ENCODE measurements at regions not wholly inside any gene's neighbourhood (a gene's known extent, or its start where the extent isn't known, plus 50 kb on each side); places are given as distances from the start of the nearest gene placed in this dataset.

DNA sequence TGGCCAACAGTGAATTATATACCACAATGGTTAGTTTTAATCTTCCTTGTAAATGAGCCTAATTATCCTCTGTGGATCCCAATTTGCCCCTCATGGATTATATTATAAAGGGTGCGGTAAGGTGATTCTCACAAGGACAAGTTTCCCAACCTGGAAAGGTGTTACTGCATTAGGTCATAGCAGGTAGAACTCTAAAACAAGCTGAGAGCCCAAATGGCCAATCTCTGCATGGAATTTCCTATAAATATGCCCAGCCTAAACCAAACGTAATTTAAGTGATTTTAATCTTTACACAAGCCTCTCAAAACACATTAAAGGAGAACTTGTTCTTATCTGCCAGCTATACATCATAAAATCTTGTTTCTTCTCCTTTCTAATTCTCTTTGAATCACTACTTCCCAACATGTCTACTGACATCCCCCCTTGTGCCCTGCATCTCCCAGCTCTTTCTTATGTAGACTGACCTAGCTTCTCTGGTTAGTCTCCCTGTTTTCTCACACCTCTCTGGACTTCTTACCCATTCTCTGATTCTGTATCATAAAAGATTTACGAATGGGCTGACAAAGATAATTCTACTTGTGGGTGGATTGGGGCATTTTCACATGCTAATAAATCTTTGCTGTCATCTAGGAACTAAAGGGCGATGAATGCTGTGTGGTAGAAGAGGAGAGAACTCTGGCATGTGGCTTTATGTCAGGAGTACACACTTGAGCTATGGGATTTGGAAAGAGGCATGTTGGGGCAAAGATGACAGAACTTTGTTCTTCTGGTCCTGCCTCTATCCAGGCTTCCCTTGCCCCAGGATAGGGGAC, 94.3 kb upstream of the PGRMC2 start:
- no peak for DNase-seq

DNA sequence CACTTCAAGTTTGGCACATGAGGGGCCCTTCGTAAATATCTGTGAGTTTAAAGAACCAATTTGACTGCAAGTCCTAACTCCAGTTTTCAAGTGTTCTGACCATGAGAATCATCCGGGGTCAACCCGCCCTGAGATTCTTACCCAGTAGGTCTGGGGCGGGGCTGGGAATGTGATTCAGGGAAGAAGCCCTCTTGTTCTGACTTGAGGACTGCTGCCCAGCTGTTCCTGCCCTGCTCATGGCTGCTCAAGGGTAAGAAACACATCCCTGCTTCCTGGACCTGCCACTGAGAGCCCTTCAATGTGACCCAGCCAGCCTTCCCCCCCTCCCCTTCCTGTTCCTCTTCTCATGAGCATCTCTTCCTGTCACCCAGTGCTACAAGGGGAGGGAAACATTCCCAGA, 92.7 kb upstream of the PGRMC2 start:
- no peak for DNase-seq

DNA sequence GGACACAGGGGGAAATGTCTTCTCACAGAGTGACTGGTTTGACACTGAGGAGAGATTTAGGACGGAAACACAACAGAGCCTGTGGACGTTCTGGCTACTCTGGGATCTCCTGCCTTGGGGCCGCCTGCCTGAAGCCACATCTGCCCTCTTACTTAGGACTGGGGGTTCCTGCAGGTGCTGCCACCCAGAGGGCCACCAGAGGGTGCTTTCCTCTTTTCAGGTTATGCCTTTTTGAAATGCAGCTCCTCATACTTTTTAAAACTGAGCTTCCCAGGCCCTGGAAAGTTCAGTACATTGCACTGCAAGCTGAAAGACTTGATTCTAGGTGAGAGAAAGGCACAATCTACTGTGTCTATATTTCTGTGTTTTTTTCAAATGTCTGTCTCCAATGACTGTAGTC, 92.2 kb upstream of the PGRMC2 start:
- no peak for DNase-seq

DNA sequence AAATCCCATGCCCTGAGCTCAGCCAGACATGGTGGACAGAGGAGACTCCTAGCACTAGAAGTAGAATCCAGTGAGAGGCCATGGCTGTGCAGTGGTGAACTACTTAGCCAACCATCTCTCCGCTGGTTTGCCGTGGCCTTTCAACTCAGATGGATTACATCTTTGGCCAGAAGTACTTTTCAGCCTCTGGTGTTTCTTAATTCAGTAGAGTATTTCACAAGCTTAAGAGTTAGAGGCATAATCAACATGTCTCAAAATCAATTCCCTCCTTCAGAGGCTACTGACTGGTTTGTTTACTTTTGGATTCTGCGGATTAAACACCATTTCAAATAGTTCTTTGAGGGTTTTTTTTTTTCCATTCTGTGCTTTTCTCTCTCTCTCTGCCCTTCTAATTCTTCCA, 91.1 kb upstream of the PGRMC2 start:
- no peak for DNase-seq

DNA sequence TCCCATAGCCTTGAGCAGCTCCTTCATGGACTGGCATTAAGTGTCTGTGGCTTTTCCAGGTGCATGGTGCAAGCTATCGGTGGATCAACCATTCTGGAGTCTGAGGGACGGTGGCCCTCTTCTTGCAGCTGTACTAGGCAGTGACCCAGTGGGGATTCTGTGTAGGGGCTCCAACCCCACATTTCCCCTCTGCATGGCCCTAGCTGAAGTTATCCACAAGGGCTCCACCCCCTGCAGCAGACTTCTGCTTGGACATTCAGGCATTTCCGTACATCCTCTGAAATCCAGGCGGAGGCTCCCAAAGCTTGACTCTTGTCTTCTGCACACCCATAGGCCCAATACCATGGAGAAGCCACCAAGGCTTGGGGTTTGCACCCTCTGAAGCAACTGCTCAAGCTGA, 89.3 kb upstream of the PGRMC2 start:
- DNase-seq = no peak

DNA sequence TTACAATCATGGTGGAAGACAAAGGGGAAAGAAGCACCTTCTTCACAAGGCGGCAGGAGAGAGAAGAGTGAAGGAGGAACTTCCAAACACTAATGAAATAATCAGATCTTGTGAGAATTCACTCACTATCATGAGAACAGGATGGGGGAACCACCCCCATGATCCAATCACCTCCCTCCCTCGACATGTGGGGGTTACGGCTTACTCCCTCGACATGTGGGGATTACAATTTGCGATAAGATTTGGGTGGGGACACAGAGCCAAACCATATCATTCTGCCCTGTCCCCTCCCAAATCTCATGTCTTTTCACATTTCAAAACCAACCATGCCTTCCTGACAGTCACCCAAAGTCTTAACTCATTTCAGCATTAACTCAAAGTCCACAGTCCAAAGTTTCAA, 88.7 kb upstream of the PGRMC2 start:
- DNase-seq = no peak

DNA sequence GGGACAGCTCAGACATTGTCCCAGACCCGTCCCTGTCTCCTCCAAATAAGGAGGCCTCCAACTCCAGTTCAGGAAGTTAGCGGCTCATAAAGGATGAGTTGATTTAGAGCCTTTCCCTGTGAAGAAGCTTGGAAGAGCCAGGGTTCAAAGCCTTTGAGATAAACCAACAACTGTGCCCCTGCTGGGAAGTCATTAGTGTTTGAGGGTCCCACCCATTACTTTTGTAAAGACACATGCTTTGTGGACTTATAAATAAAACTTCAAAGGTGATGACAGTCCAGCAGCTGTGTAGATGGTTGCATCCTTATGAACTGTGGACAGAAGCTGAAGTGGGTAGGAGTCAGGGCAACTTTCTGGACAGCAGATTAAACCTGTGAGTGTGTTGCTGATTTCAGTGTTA, 86.0 kb upstream of the PGRMC2 start:
- no peak for DNase-seq

DNA sequence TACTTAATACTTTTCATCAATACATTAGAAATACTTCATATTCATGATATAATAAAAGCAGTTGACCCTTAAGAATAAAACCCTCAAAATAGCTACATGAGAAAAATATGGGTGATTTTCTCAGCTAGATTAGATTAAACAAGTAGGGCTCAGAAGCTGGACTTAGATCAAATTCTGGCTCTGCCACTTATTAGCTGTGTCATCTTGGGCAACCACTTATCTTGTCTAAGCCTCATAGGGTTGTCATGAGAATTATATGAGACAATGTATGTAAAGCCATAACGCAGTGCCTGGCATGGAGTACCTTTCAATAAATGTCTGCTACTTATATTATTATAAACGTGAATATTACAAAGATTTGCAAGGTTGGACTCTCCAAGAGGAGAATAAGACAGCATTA, 84.3 kb upstream of the PGRMC2 start:
- DNase-seq = no peak

DNA sequence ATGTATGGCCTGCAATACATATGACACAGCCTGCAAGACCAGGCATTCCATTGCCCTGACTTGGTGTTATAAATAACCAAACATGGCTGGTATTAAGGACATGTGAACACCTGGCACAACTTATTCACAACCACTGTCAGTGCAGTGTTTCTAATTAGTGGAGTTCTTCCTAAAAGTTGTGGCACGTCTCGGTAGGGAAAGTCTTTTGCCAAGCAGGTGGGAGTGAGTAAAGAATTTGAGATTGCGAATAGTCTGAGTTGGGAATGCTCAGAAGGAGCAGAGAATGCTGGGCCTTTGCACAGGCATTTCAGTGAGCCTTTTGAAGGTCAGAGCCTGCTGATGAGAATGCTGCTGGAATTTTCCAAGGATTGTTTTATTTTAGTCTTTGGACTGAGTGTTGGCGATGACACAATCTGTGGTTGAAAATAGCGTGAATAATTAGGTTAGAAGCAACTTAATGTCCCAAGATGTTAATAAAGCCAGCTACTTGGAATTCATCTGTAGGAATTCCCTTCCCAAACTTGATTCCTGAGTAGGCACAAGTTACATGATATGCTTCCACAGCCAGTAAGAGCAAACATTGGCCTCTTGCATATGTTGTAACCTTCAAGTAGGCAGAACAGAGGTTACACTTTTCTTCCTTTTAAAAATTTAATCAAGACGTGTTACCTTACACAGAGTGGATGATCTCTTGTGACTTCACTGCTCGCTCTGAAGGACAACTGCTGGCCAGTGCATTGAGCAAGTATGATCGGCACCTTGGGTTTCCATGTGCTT, 83.6 kb upstream of the PGRMC2 start:
- no peak for DNase-seq

DNA sequence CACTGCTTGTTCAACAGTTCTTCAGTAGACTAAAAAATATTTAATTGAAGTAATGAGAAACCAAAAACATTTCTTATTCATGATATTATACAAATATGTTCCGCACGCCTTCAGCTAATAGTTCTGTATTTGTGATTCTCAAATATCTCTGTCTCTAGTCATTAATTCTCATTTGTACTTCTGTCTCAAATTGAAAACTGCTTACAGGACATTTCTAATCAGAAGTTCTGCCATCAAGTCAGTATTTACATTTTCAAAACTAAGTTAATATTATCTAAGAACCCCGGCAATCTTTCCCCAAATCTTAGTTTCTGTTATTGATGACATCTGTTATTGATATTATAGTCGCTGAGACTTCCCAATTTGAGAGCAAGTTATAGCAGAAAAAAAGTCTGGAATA, 78.6 kb upstream of the PGRMC2 start:
- no peak for DNase-seq

DNA sequence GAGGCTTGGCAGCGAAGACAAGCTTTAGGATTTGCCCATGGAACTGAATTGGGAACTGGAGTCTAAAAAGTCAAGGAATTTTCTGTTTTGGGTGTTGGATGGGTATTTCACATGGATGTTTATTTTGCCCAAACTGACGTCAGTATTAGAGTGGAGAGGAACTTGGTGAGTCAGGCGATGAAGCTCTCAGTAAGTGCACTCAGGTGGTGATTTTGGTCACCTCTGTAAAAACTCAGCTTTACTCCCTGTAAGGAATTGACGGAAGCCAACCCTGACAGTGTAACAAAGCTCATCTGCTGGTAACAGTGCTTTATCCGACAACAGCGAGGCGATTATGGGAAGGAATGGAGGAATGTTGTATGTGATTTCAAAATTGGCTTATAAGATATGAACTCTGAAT, 77.0 kb upstream of the PGRMC2 start:
- DNase-seq = no peak

DNA sequence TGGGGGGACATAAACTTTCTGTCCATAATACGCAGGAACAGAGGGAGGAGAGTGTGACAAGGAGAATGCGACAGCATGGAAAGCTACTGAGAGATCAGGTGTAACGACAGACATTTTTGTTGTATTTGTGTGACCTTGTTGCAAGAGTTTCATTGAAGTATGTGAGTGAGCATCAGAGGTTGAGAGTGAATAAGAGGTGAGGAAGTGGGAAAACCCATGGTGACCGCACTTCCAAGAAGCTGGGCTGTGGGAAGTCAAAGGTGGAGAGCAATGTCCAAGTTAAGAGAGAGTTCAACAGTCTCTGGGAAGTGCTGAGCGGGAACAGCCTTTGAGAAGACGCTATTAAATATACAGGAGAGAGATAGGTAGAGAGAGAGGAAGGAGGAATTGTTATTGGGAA, 76.4 kb upstream of the PGRMC2 start:
- DNase-seq = no peak

DNA sequence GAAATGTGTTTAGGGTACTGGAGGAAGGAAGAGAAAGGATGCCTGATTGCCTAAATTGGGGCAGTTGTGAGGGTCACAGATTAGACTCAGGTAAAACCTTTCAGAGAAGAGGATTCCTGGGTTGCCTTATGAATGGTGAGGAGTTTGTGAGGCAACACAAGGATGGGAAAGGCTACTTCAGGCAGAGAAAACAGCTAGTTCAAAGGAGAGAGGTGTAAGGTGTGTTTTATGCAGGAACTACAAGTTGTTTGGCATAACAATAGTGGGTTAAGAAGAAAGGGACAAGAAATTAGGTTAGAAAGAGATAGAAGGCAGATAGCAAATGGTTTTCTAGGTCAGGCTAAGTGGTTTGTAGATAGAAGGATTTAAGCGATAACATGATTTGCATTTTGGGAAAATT, 75.1 kb upstream of the PGRMC2 start:
- DNase-seq = no peak

DNA sequence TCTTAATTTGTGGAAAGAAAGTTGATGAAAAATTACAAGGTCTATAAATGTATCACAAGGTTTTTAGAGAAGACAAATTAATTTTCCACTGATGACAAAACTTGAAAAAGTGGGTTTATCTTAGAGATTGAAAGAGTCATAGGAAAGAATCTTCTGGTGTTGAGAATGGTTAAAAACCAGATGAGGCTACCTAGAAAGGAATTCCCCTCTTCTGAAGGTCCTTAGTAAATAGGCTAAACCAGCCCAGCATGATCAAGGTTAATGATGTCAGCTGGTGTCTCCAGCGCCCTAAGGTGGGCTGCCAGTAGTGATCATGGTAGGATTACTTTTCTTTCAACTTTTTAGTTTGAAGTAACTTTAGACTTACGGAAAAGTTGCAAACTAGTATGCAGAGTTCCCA, 71.8 kb upstream of the PGRMC2 start:
- DNase-seq = no peak

DNA sequence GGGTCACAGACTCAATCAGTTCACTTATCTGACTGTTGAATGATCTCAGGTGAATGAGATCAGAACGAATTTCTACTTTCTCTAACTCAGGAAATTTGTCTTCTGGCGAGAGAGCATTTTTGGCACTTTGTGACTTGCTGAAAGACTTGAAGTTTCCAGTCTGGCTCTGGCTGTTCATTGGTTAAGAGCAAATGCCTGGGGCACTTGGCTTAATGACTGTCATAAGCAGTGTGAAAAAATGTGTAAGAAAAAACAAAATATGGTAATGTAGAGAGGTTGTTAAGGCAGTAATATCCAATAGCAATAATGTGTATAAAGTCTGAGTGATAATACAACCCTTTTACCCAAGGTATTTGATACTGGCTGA, 71.3 kb upstream of the PGRMC2 start:
- no peak for DNase-seq

DNA sequence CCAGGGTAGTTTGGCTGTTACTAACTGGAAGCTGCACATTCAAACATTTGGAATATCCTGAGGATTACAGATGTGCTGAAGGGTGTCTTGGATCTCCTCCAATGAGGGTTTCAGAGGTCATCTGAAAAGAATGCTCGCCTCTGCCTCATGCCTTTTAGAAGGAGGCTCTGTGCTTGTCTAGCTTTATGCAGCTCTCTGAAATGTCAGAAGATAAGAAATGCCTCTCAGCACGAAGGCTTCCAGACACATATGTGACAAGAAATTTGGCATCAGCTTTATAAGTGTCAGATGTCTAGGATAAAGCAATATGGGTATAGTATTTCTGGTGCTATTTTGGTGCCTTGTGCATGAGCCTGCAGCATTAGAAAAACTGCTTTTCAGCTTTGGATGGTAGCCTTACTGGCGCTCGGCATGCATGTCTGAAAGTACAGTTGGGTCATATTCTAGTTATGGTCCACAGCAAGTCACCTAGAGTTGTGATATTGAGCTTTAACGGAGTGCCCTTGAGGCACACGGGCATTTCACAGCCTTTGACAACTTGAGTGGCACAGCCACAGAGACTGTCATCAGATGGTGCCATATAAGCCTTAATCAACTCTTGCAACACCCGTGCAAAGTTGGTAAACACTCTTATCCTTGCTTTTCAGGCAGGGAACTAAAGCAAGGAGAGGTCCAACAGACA, 70.8 kb upstream of the PGRMC2 start:
- no peak for DNase-seq

DNA sequence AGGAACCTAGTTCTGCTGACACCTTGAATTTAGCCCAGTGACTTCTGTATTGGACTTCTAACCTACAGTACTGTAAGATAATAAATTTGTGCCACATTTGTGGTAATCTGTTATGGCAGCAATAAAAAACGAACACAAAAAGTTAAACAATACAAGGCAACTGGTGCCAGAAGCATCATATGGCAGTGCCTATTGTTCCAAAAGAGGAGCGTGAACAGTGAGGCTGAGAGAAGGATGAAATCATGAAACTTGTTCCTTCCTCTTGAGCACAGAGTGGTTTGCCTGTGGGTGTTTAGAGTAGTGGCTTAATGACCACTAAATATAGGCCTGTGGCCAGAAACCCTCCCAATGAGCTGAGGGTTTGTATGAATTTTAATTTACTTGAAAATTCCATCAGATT, 69.7 kb upstream of the PGRMC2 start:
- DNase-seq = no peak

DNA sequence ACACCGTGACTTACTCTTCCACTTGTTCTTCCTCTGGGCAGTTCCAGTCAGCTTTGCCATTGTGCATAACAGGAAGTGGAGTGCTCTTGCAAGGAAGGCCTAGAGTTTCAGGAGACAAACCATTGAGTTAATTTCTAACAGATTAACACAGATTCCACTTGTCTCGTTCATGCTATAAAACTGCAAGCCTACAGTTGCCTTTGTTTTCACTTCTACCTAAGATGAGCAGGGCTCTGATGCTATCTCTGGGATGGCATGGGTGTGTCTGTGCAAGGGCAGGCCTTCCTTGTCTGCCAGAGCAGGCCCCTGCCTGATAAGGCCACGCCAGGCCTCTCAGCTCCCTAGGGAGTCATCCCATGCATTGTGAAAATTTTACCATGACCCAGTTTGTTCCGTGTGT, 67.7 kb upstream of the PGRMC2 start:
- no peak for DNase-seq

DNA sequence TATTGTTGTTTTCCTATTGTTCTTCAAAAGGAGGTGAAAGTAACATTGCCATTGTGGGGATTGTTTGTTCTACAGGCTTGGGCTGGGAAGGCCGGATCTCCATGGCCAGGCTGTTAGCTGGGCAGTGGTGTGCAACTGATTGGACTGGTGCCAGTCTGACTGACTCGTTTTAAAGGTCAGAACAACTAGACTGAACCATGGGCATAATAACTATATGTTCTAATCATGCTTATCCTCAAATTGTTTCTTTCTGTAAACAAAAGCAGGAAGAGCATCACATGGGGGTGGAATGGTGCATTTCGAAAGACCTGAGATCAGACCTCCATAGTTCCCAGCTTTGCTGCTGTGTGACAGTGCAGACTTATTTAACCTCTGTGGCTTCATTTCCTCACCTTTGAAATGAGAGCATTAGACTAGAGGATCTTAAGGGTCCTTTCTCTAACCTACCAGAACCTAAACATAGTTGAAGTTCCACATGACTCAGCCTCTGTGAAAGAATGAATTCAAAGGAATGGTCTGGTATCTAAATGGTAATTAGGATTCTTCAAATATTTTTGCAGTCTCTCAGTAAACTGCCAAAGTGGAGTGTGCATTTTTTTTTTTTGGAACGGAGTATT, 66.7 kb upstream of the PGRMC2 start:
- no peak for DNase-seq

DNA sequence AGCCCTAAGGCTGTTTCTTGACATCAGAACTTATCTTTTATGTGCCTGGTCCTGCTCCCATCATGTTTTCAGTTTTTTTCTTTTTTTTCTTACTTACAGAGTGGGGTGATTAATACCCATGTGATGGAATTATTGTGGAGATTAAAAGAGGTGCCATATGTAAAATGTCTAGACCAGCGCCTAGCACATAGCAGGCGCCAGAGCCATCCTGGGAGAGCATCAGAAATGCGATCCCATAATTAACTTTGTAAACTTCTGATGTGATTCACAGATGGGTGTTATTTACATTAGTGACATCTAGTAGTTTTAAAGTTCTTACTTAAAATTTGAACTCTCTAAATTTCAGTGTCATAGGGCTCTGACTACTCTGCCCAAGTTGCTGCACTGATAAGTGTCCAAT, 66.2 kb upstream of the PGRMC2 start:
- no peak for DNase-seq

DNA sequence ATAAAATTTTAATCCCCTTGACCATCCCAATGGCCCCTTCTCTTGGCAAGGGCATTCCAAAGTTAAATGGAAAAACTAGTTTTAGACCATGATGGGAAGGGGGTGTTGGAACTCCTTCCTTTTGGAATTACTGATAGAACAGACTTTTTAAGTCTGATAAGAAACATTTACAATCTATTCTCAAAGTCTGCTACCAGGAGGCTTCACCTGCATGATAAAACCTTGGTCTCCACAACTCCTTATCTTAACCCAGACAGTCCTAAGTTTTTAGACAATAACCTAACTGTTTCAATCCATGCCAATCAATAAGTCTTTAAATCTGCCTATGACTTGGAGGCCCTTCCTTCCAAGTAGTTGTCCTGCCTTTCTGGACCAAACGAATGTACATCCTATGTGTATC, 63.9 kb upstream of the PGRMC2 start:
- no peak for DNase-seq

DNA sequence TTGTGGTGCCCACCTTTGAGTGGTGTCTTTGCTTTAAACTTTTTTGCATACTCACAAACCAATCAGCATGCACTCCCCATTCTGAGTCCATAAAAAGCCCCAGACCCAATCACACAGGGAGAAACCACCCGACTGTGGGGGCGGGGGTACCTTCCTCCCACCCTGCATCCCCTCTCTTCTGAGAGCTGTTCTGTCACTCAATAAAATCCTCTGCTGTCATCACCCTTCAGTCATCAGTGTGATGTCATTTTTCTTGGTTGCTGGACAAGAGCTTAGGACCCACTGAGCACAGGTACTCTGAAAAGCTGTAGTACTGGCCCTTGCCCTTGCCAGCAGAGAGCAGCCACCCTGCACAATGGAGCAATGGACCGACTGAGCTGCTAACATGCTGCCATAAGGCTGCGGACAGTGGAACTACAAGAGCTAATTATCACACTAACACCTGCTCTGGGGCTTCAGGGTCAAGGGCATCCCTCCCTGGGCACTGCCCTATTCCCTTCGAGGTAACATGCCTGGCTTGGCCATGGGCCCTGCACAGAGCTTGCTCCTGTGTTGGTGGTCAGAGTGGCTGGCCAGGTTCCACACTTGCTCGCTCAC, 62.9 kb upstream of the PGRMC2 start:
- no peak for DNase-seq

DNA sequence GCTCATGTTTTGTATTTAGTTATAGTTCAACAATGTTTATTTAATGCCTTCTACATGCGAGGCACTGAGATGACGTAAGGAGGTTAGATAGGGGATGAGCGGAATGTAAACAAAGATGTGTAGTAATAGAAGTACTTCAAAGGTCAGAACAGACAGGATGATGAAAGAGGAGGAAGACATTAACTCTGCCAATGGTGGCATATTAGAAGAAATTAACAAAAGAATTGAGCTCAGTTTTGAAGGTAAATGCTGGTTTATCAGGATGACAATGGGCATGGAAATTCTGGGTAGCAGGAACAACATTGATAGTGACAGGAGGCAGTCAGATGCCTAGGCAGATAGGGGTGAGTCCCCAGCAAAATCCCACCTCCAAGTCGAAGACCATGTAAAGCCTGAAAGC, 62.3 kb upstream of the PGRMC2 start:
- DNase-seq = no peak
